GM23248 (cell line): ENCODE measurements at regions not wholly inside any gene's neighbourhood (a gene's known extent, or its start where the extent isn't known, plus 50 kb on each side); places are given as distances from the start of the nearest gene placed in this dataset.

ENCODE experiments used
- EZH2 ChIP-seq: fragments of 200-600 bp; sonication (generic); IDR thresholded peaks from 2 replicates; pipeline ENCODE4 v1.6.1; 2018; ENCODE audit warnings: antibody characterized with exemption, mild to moderate bottlenecking; ENCODE audit not compliant: insufficient read depth, poor library complexity, severe bottlenecking
- EZH2phosphoT487 ChIP-seq: fragments of 200-600 bp; sonication (generic); IDR thresholded peaks from 2 replicates; pipeline ENCODE4 v1.6.1; 2018; ENCODE audit warnings: antibody characterized with exemption, moderate library complexity, mild to moderate bottlenecking, low read depth; ENCODE audit not compliant: insufficient read depth

DNA sequence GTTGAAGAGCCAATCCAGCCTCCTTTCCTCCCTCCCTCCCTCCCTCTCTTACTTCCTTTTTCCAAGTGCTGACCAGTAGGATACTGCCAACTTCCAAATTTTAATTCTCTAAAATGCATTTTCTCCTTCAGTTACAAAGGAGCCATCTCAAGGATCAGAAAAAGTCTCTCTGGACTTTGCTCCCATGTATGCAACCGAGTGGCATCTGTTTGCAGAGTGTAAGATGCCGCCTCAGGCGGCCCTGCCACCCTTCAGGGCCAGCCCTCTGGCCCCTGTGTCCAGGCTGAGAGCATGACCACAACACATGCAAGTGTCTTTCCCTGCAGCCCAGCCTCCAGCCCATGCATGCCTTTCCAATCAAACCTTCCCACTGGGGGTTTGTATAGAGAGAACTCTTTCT lies 205.3 kb upstream of the RAB4A start:
- TF ChIP-seq EZH2 (no peak), EZH2phosphoT487 (no peak)
